ENCODE measurements at regions not wholly inside any gene's neighbourhood (a gene's known extent, or its start where the extent isn't known, plus 50 kb on each side); places are given as distances from the start of the nearest gene placed in this dataset.
"Not testable (repeated sequence)": the region's sequence is repeated elsewhere in the genome, so short reads cannot be mapped to it uniquely, and the experiment has no call there.

DNA sequence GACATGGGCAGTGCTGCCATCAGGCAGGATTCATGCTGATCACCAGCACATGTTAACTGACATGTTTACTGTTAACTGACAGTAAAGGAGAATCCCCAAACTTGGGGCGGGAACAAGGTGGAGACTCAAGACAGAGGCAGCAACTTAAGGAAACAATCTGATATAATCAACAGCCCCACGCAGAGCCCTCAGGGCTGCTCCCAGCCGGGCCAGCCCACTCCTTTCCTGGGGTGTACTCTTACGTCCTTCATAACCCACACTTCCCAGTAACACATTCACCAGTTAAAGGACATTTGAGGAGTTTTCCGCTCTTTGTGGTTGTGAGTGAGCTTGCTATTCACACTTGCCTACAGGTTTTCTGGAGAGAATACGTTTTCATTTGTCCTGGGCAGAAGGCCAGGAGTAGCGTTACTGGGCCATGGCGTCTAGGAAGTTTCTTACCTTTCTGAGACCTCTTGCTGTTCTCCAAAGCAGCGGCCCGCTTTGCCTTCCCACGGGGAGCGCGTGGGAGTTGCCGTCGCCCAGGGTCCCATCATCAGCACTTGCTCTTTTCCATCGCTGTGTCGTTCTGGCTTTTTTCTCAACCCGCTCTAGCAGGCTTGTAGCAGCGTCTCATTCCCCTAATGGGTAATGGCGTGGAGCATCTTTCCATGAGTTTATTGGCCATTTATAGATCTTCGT is 56.4 kb downstream of the FOXF2 start:
- DNase-seq = no peak

- no peak for DNase-seq
Measured at GRCh38 chr6:1449896-1450295, 60.5 kb downstream of the FOXF2 start.

- no peak for DNase-seq
Measured at GRCh38 chr6:1453024-1453423, 63.6 kb downstream of the FOXF2 start.

GRCh38 chr6:1456816-1457215 is 67.4 kb downstream of the FOXF2 start:
- DNase-seq = not testable (repeated sequence)

- no peak for DNase-seq
Measured at GRCh38 chr6:1461207-1461606, 71.8 kb downstream of the FOXF2 start.

DNA sequence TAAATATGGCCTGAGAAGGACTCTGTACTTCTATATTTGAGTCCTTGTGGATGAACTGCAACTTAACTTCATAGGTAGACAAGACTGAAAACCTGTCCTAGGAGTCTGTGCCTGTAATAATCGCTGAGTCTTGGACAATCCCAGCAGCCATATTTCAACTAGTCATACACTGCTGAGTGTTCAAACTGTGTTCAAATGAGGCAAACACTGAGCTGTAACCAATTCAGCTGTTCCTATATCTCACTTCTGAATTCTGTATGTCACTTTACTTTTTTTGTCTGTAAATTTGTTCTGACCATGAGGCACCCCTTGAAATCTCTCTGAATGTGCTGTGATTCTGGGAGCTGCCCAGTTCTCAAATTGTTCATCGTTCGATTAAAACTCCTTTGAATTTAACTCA is 72.4 kb downstream of the FOXF2 start:
- DNase-seq = no peak

DNA sequence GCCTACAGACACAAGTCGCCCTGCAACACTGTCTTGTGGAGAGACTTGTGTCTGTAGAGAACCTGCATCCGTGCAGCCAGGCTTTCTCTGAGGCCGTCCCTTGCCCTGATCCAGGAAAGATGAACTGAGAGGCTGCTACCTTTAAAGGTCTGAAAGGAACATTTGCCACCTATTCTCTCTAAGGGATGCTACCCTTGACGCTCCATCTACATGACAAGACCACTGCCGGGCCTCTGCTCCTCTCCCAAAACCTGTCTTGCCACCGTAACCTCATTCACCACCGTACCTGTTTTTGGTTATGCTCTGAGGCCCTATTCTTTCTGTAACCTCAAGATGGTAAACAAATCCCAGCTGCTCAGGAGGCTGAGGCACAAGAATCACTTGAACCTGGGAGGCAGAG is 73.9 kb downstream of the FOXF2 start:
- DNase-seq = no peak

DNA sequence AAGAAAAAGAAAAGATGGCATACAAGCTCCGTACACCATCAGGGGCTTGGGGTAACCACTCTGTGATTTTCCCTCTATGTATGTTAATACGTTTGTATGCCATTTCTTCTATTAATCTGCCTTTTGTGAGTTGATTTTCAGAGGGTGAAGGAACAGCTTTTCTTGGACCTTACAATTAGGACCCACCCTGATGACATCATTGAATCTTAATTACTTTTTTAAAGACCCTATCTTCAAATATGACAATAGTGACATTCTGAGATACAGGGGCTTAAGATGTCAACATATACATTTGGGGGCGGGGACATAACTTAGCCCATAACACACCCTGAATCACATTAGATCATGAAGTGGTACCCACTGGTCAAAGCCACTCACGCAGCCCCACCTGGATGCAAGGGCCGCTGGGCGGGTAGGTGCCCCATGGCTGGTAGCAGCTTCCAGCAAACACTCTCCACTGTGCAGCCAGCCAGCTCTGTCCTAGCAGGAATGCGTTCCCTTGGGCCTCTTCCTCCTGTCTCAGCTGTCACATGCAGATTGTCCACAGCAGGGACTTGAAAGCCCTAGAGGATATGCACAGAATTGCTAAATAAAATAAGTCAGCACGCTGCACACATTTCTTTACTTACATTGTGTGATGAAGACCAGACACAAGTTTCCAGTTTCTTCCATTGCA is 74.5 kb downstream of the FOXF2 start:
- no peak for DNase-seq

DNA sequence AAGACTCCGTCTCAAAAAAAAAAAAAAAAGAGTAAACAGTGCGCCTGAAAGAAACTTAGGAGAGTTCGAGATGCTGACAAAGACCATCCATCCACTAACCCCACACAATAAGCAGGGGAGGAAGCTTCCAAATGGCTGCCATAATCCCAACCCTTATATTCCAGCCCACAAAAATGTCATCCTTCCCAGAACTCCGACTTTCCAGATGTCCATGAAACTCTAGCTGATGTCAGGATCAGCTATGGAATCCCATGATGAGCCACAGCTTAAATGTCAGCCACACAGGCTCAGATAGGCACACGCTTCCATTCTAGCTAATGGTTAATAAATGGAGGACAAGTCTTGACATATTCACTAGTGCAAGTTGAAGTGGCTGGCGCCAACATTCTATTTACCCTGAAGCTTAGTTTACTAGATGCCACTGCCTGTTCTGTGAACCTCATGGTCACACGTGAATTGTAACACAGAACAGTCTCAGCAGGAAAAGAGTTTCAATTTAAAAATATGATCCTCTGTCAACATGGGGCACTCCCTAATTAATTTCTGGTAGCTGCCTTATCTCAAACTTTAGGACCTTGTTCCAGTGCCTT is 75.5 kb downstream of the FOXF2 start:
- DNase-seq = no peak

DNA sequence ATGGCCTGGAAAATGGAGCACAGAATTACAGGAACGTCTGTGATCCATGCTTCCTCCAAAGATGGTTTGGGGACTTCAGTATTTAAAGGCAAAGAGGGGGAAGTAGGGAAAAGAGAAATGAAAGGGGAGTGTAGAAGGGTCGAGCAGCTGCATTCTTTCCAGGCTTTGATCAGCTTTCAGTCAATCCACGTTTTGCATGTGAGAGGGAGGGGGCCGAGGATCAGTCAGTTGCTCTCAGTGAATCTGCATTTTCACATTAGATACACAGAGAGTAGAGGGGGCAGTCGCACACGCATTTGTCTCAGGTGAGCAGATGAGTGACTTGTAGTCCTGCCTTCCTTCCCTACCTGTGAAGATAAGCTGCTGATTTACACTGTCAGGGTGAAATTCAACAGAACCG is 78.8 kb downstream of the FOXF2 start:
- DNase-seq = no peak

DNA sequence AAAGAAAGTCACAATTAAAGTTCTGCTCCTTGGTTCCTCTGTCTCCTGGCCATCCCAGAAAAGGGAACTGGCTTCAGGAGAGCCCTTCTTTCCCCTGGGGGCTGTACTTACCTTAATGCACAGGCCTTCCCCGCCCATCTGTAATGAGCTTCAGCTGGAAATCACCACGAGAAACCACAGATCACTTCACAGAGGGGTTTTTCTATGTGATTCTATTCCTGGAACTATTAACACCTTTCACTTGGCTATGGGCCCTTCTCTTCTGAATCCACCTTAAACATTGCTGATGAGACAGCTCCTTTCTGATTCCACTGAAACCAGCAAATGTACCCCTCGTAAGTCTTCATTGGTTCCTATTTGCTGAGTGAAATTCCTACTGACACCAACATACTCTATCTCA is 80.7 kb downstream of the FOXF2 start:
- no peak for DNase-seq

DNA sequence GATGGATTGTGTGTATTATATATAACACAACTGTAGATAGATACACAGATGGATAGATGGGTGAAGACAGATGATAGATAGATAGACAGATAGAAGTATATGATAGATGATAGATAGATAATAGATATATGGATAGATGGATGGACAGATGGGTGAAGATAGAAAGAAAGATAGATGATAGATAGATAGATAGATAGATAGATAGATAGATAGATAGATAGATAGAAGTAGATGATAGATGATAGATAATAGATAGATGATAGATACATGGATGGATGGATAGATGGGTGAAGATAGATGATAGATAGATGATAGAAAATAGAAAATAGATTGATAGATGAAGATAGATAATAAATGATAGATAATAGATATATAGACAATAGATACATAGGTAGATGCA is 83.3 kb downstream of the FOXF2 start:
- no peak for DNase-seq

GRCh38 chr6:1473166-1473565 is 83.8 kb downstream of the FOXF2 start:
- DNase-seq = no peak

DNA sequence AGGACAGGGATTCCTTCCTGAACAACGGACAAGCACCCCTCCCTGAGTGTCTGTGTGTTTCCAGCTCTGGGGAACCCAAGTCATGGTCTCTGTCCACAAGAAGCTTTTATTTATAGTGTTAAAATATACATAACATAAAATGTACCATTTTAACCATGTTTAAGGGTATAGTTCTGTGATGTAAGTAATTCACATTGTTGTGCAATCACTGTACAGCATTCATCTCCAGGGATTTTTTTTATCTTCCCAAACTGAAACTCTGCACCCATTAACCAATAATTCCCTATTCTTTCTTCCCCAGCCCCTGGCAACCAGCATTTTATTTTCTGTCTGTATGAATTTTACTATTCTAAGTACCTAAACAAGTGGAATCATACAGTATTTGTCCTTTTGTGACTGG is 84.2 kb downstream of the FOXF2 start:
- no peak for DNase-seq

- no peak for DNase-seq
Measured at GRCh38 chr6:1474205-1474604, 84.8 kb downstream of the FOXF2 start.

DNA sequence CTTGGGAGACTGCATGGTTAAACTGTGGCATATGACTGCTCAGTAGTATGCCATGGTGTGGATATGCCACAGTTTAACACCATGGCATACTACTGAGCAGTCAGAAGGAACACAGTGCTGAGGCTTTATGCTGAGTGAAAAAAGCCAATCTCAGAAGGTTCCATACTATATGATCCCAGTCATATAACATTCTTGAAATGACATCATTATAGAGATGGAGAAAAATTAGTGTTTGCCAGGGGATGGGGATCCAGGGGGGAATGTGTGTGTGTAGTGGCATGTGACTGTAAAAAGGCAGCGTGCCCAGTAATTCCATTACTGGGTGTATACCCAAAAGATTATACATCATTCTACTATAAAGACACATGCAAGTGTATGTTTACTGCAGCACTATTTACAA is 85.8 kb downstream of the FOXF2 start:
- no peak for DNase-seq

DNA sequence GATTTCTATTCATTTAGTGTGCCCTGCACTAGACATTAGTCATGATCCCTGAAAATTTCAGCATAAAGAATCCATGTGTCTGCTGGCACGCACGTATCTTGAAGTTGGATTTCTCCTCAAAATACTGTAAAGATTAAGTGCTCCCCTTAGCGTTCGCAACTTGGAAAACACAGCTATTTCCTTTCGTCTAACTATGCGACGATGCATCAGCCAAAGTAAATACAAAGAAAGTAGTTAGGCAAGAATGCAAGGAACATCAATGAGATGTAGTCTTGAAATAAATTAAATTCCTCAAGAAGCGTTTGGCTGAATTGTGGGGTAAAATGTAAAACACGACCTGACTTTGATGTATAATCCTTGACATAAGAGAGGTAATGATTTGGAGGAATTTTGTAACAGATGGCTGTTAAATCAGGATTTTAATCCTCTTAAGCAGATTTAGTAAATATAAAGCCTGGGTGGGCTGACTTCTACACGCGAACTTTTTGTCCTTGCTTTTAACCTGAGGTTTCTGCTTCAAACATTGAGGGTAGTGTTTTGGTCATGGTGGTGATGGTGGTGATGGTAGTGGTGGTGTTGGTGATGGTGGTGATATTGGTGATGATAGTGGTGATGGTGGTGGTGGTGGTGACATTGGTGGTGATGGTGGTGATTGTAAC is 88.2 kb downstream of the FOXF2 start:
- DNase-seq = no peak

DNA sequence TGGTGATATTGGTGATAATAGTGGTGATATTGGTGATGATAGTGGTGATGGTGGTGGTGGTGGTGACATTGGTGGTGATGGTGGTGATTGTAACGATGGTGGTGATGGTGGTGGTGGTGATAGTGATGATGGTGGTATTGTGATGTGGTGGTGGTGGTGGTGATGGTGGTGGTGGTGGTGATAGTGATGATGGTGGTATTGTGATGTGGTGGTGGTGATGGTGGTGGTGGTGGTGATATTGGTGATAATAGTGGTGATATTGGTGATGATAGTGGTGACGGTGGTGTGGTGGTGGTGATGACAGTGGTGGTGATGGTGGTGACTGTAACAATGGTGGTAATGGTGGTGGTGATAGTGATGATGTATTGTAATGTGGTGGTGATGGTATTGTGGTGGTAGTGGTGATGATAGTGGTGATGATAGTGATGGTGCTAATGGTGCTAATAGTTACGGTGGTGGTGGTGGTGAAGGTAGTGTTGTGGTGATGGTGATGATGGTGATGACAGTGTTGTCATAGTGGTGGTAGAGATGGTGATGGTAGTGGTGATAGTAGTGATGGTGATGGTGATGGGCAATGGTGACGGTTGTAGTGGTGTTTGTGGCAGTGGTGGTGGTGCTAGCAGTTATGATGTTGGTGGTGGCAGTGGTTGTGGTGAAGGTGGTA is 88.9 kb downstream of the FOXF2 start:
- DNase-seq = not testable (repeated sequence)

- no peak for DNase-seq
Measured at GRCh38 chr6:1479095-1479494, 89.7 kb downstream of the FOXF2 start.

DNA sequence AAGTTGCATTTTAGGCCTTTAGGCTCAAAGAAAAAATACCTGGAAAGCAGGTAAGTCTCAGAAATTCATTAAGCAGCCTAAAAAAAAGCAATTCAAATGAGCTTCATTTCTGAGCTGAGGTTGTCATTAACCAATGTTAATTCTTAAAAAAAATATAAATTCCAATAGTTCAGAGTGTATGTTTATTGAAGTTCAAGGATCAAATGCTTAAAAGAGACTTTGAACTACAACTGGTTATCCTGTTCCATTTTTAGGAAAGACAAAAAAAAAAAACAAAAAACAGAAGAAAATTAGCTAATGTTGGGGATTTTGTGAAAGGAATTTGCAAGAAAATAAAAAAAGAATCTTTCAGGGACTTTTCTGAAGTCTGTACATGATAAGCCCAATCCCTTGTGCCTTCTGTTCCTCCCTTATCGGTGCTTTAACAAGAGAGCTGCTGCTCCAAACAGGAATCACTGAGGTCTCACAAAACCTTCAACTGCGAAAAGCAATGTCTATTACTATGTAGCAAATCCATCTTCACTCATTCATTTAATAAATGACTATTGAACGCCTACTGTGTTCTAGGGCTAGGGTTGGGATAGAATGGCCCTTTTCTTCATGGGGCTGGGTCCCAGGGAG is 90.3 kb downstream of the FOXF2 start:
- no peak for DNase-seq

DNA sequence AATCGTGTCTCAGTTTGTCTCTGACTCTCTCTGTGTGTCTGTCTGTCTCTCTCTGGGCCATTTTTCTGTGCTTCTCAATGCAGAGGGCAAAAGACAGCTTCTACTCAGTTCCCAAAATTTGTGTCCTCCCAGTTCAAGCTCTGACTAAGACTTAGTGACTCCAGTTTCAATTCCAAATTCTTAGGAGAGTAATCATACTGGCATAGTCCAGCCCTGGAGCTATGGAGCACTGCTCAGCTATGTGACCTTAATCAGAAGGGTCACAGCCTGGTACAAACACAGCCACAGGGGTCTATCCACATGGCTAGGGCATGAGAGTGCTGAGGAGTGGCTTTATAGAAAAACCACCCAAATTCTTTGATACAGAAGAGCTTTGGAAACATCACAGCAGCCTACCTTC is 91.9 kb downstream of the FOXF2 start:
- no peak for DNase-seq

DNA sequence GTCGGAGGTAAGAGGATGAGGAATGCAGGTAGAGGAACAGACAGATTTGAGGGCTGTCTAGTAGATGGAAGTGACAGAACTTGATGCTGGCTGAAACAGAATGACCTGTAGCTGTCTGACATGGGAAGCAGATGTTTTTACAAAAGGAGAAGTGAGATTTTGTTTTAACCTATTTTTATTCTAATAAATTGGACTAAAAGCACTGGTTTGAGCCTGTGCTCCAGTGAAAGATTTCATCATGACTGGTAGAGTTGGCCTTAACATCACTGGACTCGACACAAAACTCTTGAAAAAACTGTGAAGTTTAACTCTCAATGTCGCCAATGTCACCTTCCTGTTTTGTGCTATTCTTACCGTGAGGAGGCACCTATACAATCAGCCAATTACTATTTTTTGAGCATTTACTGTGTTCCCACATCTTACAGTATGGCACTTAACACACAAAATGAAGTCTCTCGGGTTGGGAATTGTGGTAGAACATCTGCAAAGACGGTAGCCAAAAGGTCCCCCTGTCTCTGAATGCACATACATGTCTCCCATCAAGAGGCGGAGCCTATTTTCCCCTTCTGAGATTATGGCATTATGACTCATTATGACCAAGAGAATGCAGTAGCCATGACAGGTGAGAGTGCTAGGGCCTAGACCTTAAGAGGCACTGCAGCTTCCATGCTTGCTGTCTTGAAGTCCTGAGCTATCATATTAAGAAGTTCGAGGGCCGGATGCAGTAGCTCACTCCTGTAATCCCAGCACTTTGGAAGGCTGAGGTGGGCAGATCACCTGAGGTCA is 93.2 kb downstream of the FOXF2 start:
- DNase-seq = no peak

All from activated T-cell treated with anti-CD3 and anti-CD28 coated beads, Interleukin-2, amount 50 U/mL, for 1 hour (primary cell).